Heart left ventricle (tissue), 13 donors: ENCODE measurements at regions not wholly inside any gene's neighbourhood (a gene's known extent, or its start where the extent isn't known, plus 50 kb on each side); places are given as distances from the start of the nearest gene placed in this dataset.

ENCODE experiments used
- POLR2A ChIP-seq, 2 donors: fragments of 450-650 bp; IDR thresholded peaks; one replicate each; pipeline ENCODE4 v1.6.1; 2017; ENCODE audit warnings: antibody characterized with exemption in 2 of 2, mild to moderate bottlenecking in 2 of 2, moderate library complexity in 2 of 2
- TF ChIP-seq, protein P1 (sequence below), 12 donors: fragments of 200-600 bp; sonication (generic) in 4 of 12; IDR thresholded peaks; one replicate each; pipeline versions ENCODE4 v1.5.0 to v1.8.0; 2018 to 2022; ENCODE audit warnings: antibody characterized with exemption in 12 of 12, mild to moderate bottlenecking in 5 of 12
- donor health status: ischemic (EF 13 %, LVEDD 7.1; RV severe dilation, severe dysfunction).
- donor health status: DM: no; HTN: yes; CAD: no.
- donor health status: DM: no; HTN: no; CAD: no.
- donor health status: ischemic (EF 25% LVEDD 6.9; RV normal size, moderate dysfunction).
- donor health status: ischemic (EF 25% LVEDD 5.7; RV mildly dilated, moderate dysfunction).
- donor health status: ischemic (EF 35%, LVEDD 5.7; RV mildly dilated, moderate dysfunction).
- donor health status: nonischemic (EF 11% LVEDD 7.7; RV severe dilation, severe dysfunction).
- donor health status: DM: yes; HTN: yes; CAD: no.
- donor health status: PGD.
- donor health status: ischemic (EF 29% LVEDD 5.4; RV normal size, mild dysfunction).
- donor health status: nonischemic (EF 23%, LVEDD 6.1; RV moderate dilation, normal function).

DNA sequence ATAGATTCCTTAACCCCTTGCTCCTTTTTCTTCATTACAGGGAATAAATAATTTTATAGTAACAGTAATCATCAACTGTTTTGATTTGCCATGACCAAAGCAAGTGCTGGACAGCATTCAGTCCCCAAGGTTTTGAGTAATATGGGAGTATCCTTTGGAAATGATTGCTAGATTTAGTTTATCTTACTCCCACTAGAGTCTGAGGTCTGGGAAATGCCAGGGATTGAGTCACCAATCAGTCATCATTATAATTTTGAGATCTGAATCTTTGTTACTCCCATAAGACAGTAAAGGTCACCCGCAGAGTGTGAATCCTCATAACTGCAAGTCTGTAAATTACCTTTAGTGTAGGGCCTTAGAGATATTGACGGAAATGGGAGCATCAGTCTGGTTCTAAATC, 133.7 kb upstream of the SEMA3E start:
- TF ChIP-seq, protein P1, sequence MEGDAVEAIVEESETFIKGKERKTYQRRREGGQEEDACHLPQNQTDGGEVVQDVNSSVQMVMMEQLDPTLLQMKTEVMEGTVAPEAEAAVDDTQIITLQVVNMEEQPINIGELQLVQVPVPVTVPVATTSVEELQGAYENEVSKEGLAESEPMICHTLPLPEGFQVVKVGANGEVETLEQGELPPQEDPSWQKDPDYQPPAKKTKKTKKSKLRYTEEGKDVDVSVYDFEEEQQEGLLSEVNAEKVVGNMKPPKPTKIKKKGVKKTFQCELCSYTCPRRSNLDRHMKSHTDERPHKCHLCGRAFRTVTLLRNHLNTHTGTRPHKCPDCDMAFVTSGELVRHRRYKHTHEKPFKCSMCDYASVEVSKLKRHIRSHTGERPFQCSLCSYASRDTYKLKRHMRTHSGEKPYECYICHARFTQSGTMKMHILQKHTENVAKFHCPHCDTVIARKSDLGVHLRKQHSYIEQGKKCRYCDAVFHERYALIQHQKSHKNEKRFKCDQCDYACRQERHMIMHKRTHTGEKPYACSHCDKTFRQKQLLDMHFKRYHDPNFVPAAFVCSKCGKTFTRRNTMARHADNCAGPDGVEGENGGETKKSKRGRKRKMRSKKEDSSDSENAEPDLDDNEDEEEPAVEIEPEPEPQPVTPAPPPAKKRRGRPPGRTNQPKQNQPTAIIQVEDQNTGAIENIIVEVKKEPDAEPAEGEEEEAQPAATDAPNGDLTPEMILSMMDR (IDR thresholded peaks at IDR 0.05) = no peak
- no peak for TF ChIP-seq POLR2A (IDR thresholded peaks at IDR 0.05)
